ENCODE measurements at regions not wholly inside any gene's neighbourhood (a gene's known extent, or its start where the extent isn't known, plus 50 kb on each side); places are given as distances from the start of the nearest gene placed in this dataset.

- no peak overlapping the region for H3K4me2 ChIP-seq (ENCODE audit: low read length)
- DNase-seq (ENCODE audit: low read depth, low spot score): no peak
- H3K27me3 ChIP-seq (ENCODE audit: insufficient read depth, low read length): no peaks in the 10 kb centered on the region
- no peak overlapping the region for H2AFZ ChIP-seq (ENCODE audit: low read depth, low read length, poor library complexity, severe bottlenecking)
- H3K9ac ChIP-seq (ENCODE audit: low read length): no peak overlapping the region
- intact Hi-C loops (cut with micrococcal nuclease): no loop called here
- no peak overlapping the region for H3K4me3 ChIP-seq (replicated peaks in 1 of 2; ENCODE audit: low read depth in 1 of 2, low read length in 2 of 2)
- no peaks in the 10 kb centered on the region for H3K9me3 ChIP-seq (ENCODE audit: control insufficient read depth in 1 of 2, insufficient read depth in 1 of 2, low read depth in 1 of 2, low read length in 2 of 2)
- no peaks in the 10 kb centered on the region for H4K20me1 ChIP-seq (ENCODE audit: insufficient read depth)
- H3K27ac ChIP-seq (ENCODE audit: low read depth, low read length): no peak overlapping the region
- POLR2A ChIA-PET: no interaction called here
- RAD21 ChIA-PET (ENCODE audit: low non-redundant PET in 1 of 2, low total read pairs in 2 of 2, uncharacterized antibody in 2 of 2, unreplicated experiment in 2 of 2): no interaction called here
- CTCF ChIA-PET: interaction anchor here (1.0 kb wide), 1 partner anchor 9 kb away, joined by 3 read pairs; no protein-coding TSS in a partner anchor
- H3K9me2 ChIP-seq (ENCODE audit: insufficient read depth): no peaks in the 10 kb centered on the region
- ATAC-seq: no peak
- H3K36me3 ChIP-seq (ENCODE audit: control insufficient read depth in 1 of 2, insufficient read depth in 2 of 2, low read length in 2 of 2): no peaks in the 10 kb centered on the region
- H3K4me1 ChIP-seq (ENCODE audit: control insufficient read depth in 1 of 2, insufficient read depth in 2 of 2, low read length in 2 of 2): no peaks in the 10 kb centered on the region
- H3K79me2 ChIP-seq (ENCODE audit: insufficient read depth, low read length): no peaks in the 10 kb centered on the region
- TF ChIP-seq ELF1 (IDR thresholded peaks at IDR 0.05; ENCODE audit: borderline replicate concordance, low read depth) (no peak), EGR1 (IDR thresholded peaks at IDR 0.05; ENCODE audit: low read depth) (no peak), TCF7L2 (IDR thresholded peaks at IDR 0.05; ENCODE audit: borderline replicate concordance, extremely low read depth, insufficient read depth, insufficient read length) (no peak), YY1 (IDR thresholded peaks at IDR 0.05; ENCODE audit: extremely low read depth, insufficient replicate concordance, low read depth, low read length) (no peak), EZH2phosphoT487 (IDR thresholded peaks at IDR 0.05; ENCODE audit: borderline replicate concordance) (no peak), CTCF (IDR thresholded peaks at IDR 0.05 in 2 of 3, conservative IDR thresholded peaks at IDR 0.05 in 1 of 3; ENCODE audit: borderline replicate concordance in 1 of 3, insufficient read depth in 1 of 3, low read depth in 2 of 3, low read length in 2 of 3) (no peak), EZH2 (IDR thresholded peaks at IDR 0.05) (no peak)
- no TSS peak for BruUV-seq (replicated peaks)
Observed at GRCh38 chr7:17512181-17512675, 213.8 kb downstream of the AHR start.

GRCh38 chr7:17516771-17517170 is 218.3 kb downstream of the AHR start:
- no peaks in the 10 kb centered on the region for H3K9me3 ChIP-seq (ENCODE audit: control insufficient read depth in 1 of 2, insufficient read depth in 1 of 2, low read depth in 1 of 2, low read length in 2 of 2)
- H4K20me1 ChIP-seq (ENCODE audit: insufficient read depth): no peaks in the 10 kb centered on the region
- intact Hi-C loops (cut with micrococcal nuclease): no loop called here
- no peaks in the 10 kb centered on the region for H3K79me2 ChIP-seq (ENCODE audit: insufficient read depth, low read length)
- H3K27ac ChIP-seq (ENCODE audit: low read depth, low read length): no peak overlapping the region
- POLR2A ChIA-PET: no interaction called here
- ATAC-seq: no peak
- H3K9me2 ChIP-seq (ENCODE audit: insufficient read depth): no peaks in the 10 kb centered on the region
- H3K4me1 ChIP-seq (ENCODE audit: control insufficient read depth in 1 of 2, insufficient read depth in 2 of 2, low read length in 2 of 2): no peaks in the 10 kb centered on the region
- no peak overlapping the region for H3K9ac ChIP-seq (ENCODE audit: low read length)
- no peak overlapping the region for H3K4me3 ChIP-seq (replicated peaks in 1 of 2; ENCODE audit: low read depth in 1 of 2, low read length in 2 of 2)
- no peaks in the 10 kb centered on the region for H3K27me3 ChIP-seq (ENCODE audit: insufficient read depth, low read length)
- no peak overlapping the region for H2AFZ ChIP-seq (ENCODE audit: low read depth, low read length, poor library complexity, severe bottlenecking)
- RAD21 ChIA-PET (ENCODE audit: low non-redundant PET in 1 of 2, low total read pairs in 2 of 2, uncharacterized antibody in 2 of 2, unreplicated experiment in 2 of 2): no interaction called here
- BruUV-seq (replicated peaks): no TSS peak
- no peak overlapping the region for H3K4me2 ChIP-seq (ENCODE audit: low read length)
- CTCF ChIA-PET: no interaction called here
- H3K36me3 ChIP-seq (ENCODE audit: control insufficient read depth in 1 of 2, insufficient read depth in 2 of 2, low read length in 2 of 2): no peaks in the 10 kb centered on the region
- TF ChIP-seq EZH2phosphoT487 (IDR thresholded peaks at IDR 0.05; ENCODE audit: borderline replicate concordance): no peak
- TF ChIP-seq SIN3A (IDR thresholded peaks at IDR 0.05; ENCODE audit: low read depth): no peak
- TF ChIP-seq TCF7L2 (IDR thresholded peaks at IDR 0.05; ENCODE audit: borderline replicate concordance, extremely low read depth, insufficient read depth, insufficient read length): no peak
- no peak for TF ChIP-seq CBX3 (IDR thresholded peaks at IDR 0.05; ENCODE audit: low read depth)
- TF ChIP-seq MAX (IDR thresholded peaks at IDR 0.05): no peak
- TF ChIP-seq EZH2 (IDR thresholded peaks at IDR 0.05): no peak
- DNase-seq (ENCODE audit: low read depth, low spot score): no peak
